ENCODE measurements at regions not wholly inside any gene's neighbourhood (a gene's known extent, or its start where the extent isn't known, plus 50 kb on each side); places are given as distances from the start of the nearest gene placed in this dataset.

- no peak overlapping the region for H3K4me3 ChIP-seq (replicated peaks; ENCODE audit: insufficient read depth, low read length)
- TF ChIP-seq GABPA (IDR thresholded peaks at IDR 0.05; ENCODE audit: low read depth) = no peak
- TF ChIP-seq SPI1 (IDR thresholded peaks at IDR 0.05; ENCODE audit: borderline replicate concordance, low read depth) = no peak
- no peak for TF ChIP-seq POLR2AphosphoS5 (IDR thresholded peaks at IDR 0.05; ENCODE audit: low read depth)
- DNase-seq (ENCODE audit: low read depth in 1 of 2, low spot score in 1 of 2) = no peak
- no peaks in the 10 kb centered on the region for H3K27me3 ChIP-seq (ENCODE audit: insufficient read depth, poor library complexity, severe bottlenecking)
- H3K27ac ChIP-seq (replicated peaks) = no peak overlapping the region
Measured at GRCh38 chr13:34816245-34816884, 125.7 kb upstream of the NBEA start.

DNA sequence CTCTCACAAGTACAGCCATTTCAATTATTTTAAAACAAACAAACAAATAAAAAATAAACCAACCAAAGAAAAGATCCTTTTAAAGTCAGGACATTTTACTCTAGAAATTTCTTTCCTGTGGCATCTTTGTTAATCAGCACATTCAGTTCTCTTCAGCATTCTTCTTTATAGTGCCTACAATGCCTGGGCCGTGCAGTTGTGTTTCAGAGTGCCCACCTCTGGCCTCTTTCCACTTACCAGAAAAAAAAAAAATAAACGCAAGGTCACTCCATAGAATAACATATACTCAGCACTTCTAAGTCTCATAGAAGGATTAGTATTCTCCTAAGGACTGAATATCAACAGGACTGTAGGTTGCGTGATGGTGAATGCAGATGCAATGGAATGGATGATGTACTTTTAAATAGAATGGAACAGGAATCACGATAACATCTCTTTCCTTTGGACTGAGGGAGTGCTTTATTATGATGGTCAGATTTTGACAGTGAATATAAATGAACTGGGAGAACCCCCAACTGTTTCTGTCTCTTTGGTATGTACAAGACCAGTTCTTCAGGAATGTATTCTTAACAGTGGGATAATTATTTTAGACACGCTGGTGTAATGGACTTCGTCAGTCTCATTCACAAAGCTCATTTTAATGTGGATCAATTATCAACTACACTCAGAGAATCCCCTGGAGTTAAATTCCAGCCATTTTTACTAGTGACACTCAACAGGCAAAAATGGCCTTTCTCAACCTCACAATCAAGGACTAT lies 125.0 kb upstream of the NBEA start:
- TF ChIP-seq POLR2AphosphoS5 (IDR thresholded peaks at IDR 0.05; ENCODE audit: low read depth) (no peak), CTCF (IDR thresholded peaks at IDR 0.05; ENCODE audit: insufficient read depth, low read length) (no peak), SPI1 (IDR thresholded peaks at IDR 0.05; ENCODE audit: borderline replicate concordance, low read depth) (no peak), REST (IDR thresholded peaks at IDR 0.05; ENCODE audit: insufficient replicate concordance, low read depth) (no peak), GABPA (IDR thresholded peaks at IDR 0.05; ENCODE audit: low read depth) (no peak)
- Histone ChIP-seq H3K27ac (replicated peaks) (no peak overlapping the region), H3K27me3 (ENCODE audit: insufficient read depth, poor library complexity, severe bottlenecking) (no peaks in the 10 kb centered on the region), H3K4me3 (replicated peaks; ENCODE audit: insufficient read depth, low read length) (no peak overlapping the region)
- DNase-seq (ENCODE audit: low read depth in 1 of 2, low spot score in 1 of 2) = no peak

DNA sequence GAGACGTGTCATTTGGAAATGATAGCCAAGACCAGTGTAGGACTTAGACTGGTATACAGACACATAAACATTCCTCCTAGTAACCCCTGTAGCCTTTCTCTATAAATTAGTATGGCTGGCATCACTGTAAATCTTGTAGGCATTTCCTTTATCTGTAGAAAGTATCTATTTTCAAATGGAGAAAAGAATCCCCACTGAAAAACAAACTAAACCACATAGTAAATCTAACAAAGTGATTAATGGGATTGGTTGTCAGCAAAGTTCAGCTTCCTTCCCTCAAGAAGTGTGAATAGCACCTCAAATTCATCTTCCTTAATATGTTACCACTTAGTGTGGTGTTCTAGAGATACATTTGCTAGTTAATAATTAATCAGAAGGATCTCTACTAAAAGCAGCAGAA lies 119.4 kb upstream of the NBEA start:
- Histone ChIP-seq H3K27ac (replicated peaks) (no peak overlapping the region), H3K27me3 (ENCODE audit: insufficient read depth, poor library complexity, severe bottlenecking) (peaks cover 2% of the 10 kb centered on the region), H3K4me3 (replicated peaks; ENCODE audit: insufficient read depth, low read length) (no peak overlapping the region)
- no peak for DNase-seq (ENCODE audit: low read depth in 1 of 2, low spot score in 1 of 2)
- TF ChIP-seq CTCF (IDR thresholded peaks at IDR 0.05; ENCODE audit: insufficient read depth, low read length) (no peak), REST (IDR thresholded peaks at IDR 0.05; ENCODE audit: insufficient replicate concordance, low read depth) (no peak), SPI1 (IDR thresholded peaks at IDR 0.05; ENCODE audit: borderline replicate concordance, low read depth) (no peak), GABPA (IDR thresholded peaks at IDR 0.05; ENCODE audit: low read depth) (no peak), POLR2AphosphoS5 (IDR thresholded peaks at IDR 0.05; ENCODE audit: low read depth) (no peak)

DNA sequence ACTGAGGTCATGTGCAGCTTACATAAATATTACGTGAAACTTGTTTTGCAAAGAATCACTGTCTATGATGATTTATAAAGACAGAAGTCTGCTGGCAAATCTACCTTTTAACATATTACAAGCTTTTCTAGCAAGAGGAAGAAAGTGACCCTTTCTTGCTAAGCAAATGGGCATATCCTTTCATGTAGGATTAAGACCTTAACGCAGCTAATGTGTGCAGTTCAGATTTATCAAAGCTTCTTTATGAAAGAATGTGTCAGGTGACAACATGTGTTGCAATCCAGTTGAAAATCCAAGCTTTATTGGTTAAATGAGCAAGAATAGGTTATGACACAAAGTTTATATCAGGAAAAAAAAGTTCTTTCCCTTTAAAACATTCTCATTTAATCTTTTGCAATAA lies 115.6 kb upstream of the NBEA start:
- Histone ChIP-seq H3K4me3 (replicated peaks; ENCODE audit: insufficient read depth, low read length) (no peak overlapping the region), H3K27me3 (ENCODE audit: insufficient read depth, poor library complexity, severe bottlenecking) (peaks cover 2% of the 10 kb centered on the region), H3K27ac (replicated peaks) (no peak overlapping the region)
- no peak for DNase-seq (ENCODE audit: low read depth in 1 of 2, low spot score in 1 of 2)
- TF ChIP-seq GABPA (IDR thresholded peaks at IDR 0.05; ENCODE audit: low read depth) (no peak), POLR2AphosphoS5 (IDR thresholded peaks at IDR 0.05; ENCODE audit: low read depth) (no peak), SPI1 (IDR thresholded peaks at IDR 0.05; ENCODE audit: borderline replicate concordance, low read depth) (no peak), CTCF (IDR thresholded peaks at IDR 0.05; ENCODE audit: insufficient read depth, low read length) (no peak), REST (IDR thresholded peaks at IDR 0.05; ENCODE audit: insufficient replicate concordance, low read depth) (no peak)

Data from HL-60 (cell line).